HL-60 (cell line): ENCODE measurements at regions not wholly inside any gene's neighbourhood (a gene's known extent, or its start where the extent isn't known, plus 50 kb on each side); places are given as distances from the start of the nearest gene placed in this dataset.

Experiments
- POLR2AphosphoS5 ChIP-seq: IDR thresholded peaks from 2 replicates; pipeline ENCODE4 v1.6.1; 2012; ENCODE audit warnings: low read depth
- SPI1 ChIP-seq: IDR thresholded peaks from 2 replicates; pipeline ENCODE4 v1.6.1; 2012; ENCODE audit warnings: low read depth, mild to moderate bottlenecking, borderline replicate concordance
- TF ChIP-seq, protein P1 (sequence below): IDR thresholded peaks from one replicate; pipeline ENCODE4 v1.5.1; 2011; ENCODE audit warnings: low read length, control low read depth, inconsistent platforms; ENCODE audit not compliant: insufficient read depth

DNA sequence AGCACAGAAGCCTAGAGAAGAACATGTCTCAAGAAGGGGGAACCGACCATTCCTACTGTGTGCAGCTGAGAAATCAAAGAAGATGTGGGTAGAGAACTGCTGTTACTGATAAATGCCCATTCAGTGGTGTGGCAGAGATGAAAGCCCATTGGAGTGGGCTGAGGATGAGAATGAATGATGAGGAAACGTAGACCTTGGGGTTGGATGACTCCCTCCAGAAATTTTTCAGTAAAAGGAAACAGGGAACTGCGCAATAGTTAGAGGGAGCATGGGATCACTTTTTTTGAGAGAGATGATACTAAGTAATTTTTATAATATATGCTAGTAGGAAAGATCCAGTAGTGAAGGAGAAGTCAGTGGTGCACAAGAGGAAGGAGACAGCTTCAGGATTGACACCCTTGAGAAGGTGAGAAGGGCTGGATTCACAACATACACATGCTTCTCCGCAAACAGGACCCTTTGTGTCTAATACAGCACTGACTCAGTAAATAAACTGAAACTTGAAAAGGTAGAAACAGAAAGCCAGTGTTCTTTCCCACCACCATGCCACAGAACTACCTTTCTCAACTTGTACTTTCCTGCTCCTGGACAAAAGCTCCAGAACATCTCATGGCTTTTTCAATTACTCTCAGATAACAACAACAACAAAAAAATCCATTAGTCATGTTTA lies 104.7 kb upstream of the IL6 start:
- TF ChIP-seq, protein P1, sequence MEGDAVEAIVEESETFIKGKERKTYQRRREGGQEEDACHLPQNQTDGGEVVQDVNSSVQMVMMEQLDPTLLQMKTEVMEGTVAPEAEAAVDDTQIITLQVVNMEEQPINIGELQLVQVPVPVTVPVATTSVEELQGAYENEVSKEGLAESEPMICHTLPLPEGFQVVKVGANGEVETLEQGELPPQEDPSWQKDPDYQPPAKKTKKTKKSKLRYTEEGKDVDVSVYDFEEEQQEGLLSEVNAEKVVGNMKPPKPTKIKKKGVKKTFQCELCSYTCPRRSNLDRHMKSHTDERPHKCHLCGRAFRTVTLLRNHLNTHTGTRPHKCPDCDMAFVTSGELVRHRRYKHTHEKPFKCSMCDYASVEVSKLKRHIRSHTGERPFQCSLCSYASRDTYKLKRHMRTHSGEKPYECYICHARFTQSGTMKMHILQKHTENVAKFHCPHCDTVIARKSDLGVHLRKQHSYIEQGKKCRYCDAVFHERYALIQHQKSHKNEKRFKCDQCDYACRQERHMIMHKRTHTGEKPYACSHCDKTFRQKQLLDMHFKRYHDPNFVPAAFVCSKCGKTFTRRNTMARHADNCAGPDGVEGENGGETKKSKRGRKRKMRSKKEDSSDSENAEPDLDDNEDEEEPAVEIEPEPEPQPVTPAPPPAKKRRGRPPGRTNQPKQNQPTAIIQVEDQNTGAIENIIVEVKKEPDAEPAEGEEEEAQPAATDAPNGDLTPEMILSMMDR = no peak
- no peak for TF ChIP-seq POLR2AphosphoS5
- no peak for TF ChIP-seq SPI1
